ENCODE measurements at regions not wholly inside any gene's neighbourhood (a gene's known extent, or its start where the extent isn't known, plus 50 kb on each side); places are given as distances from the start of the nearest gene placed in this dataset.

DNA sequence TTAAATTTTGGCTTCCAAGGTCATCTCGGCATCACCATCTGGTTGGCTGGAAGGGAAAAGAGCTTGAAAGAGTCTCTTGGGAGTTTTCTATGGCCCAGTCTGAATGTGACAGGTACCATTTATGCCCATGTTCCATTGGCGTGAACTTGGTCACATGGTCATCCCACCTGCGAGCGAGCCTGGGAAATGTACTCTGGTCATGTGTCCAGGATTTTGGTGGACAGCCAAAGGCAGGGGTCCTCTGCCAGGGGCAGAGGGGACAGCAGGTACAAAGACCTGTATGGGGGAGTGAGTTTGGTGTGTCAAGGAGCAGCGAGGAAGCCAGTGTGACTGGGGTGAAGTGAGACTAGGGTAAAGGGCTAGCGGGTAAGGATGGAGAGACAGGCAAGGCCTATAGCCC is 112.6 kb downstream of the CDC5L start:
- TF ChIP-seq CTCF (IDR thresholded peaks at IDR 0.05; ENCODE audit: control insufficient read depth, extremely low read depth, insufficient read depth), result no peak
- no peak for DNase-seq (ENCODE audit: low read depth)
- H3K4me3 ChIP-seq (ENCODE audit: low read depth, low read length), result no peak overlapping the region

- DNase-seq (ENCODE audit: low read depth), result no peak
- no peak overlapping the region for H3K4me3 ChIP-seq (ENCODE audit: low read depth, low read length)
- TF ChIP-seq CTCF (IDR thresholded peaks at IDR 0.05; ENCODE audit: control insufficient read depth, extremely low read depth, insufficient read depth), result no peak
These were observed 116.0 kb downstream of the CDC5L start for GRCh38 chr6:44503471-44503870.

DNA sequence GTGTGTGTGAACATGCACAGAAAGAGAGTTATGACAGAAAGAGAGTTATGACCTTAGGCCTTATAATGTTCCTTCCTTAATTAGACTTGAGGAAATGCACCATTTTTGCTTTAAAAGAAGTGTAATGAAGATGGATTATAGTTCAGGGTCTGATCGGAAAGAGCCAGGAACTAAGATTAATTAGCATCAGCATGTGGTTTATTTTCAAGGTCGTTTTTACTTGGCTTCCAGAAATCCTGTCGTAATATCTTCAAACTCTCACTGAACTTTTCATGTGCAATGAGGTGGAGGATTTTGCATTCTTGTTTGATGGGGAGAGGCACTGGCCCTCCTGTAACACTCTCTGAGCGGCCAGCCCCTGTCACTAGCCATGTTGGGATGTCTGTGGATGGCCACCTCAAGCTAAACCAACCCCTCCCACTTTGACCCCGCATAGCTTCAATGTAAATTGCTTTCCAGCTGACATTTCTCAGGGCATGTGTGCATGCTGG is 116.8 kb downstream of the CDC5L start:
- no peak for TF ChIP-seq CTCF (IDR thresholded peaks at IDR 0.05; ENCODE audit: control insufficient read depth, extremely low read depth, insufficient read depth)
- DNase-seq (ENCODE audit: low read depth), result no peak
- H3K4me3 ChIP-seq (ENCODE audit: low read depth, low read length), result no peak overlapping the region

DNA sequence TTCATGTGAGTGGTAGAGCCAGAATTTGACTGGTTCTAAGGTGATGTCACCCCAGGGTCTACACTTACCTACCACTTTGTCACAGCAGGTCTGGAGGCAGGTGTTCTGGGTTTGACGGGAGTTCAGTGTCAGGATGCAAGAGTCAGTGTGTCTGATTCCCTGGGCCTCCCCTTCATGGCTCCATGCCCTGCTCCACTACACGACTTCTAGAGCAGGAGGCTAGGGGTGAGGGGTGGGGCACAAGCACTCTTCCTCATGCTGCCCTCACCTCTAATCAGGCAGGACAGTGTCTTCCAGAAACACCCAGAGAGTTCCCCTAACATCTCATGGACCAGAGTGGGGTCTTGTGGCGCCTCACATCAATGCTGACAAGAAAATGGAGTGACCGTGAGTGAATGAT is 118.2 kb downstream of the CDC5L start:
- no peak for TF ChIP-seq CTCF (IDR thresholded peaks at IDR 0.05; ENCODE audit: control insufficient read depth, extremely low read depth, insufficient read depth)
- H3K4me3 ChIP-seq (ENCODE audit: low read depth, low read length), result no peak overlapping the region
- DNase-seq (ENCODE audit: low read depth), result no peak

GRCh38 chr6:44507014-44507413 is 119.5 kb downstream of the CDC5L start:
- no peak overlapping the region for H3K4me3 ChIP-seq (ENCODE audit: low read depth, low read length)
- DNase-seq (ENCODE audit: low read depth), result no peak
- TF ChIP-seq CTCF (IDR thresholded peaks at IDR 0.05; ENCODE audit: control insufficient read depth, extremely low read depth, insufficient read depth), result no peak

GRCh38 chr6:44508646-44509045 is 121.1 kb downstream of the CDC5L start:
- no peak overlapping the region for H3K4me3 ChIP-seq (ENCODE audit: low read depth, low read length)
- DNase-seq (ENCODE audit: low read depth), result no peak
- no peak for TF ChIP-seq CTCF (IDR thresholded peaks at IDR 0.05; ENCODE audit: control insufficient read depth, extremely low read depth, insufficient read depth)

GRCh38 chr6:44511126-44511525 is 123.6 kb downstream of the CDC5L start:
- no peak for TF ChIP-seq CTCF (IDR thresholded peaks at IDR 0.05; ENCODE audit: control insufficient read depth, extremely low read depth, insufficient read depth)
- no peak for DNase-seq (ENCODE audit: low read depth)
- no peak overlapping the region for H3K4me3 ChIP-seq (ENCODE audit: low read depth, low read length)

All from LNCaP clone FGC (cell line).